ENCODE measurements at regions not wholly inside any gene's neighbourhood (a gene's known extent, or its start where the extent isn't known, plus 50 kb on each side); places are given as distances from the start of the nearest gene placed in this dataset.
"Not testable (repeated sequence)": the region's sequence is repeated elsewhere in the genome, so short reads cannot be mapped to it uniquely, and the experiment has no call there.

GRCh38 chr5:44568519-44568918 is 179.3 kb upstream of the FGF10 start:
- Mint-ChIP-seq H3K4me1 (ENCODE audit: low read depth) (no peaks in the 10 kb centered on the region), H3K9me3 (peaks cover 9% of the 10 kb centered on the region), H3K36me3 (ENCODE audit: low read depth) (no peaks in the 10 kb centered on the region), H3K27me3 (ENCODE audit: insufficient read depth) (no peaks in the 10 kb centered on the region), H3K27ac (no peak overlapping the region), H3K4me3 (no peak overlapping the region)
- intact Hi-C loops (cut with micrococcal nuclease), result no loop called here
- no peak for DNase-seq (ENCODE audit: low spot score)

GRCh38 chr5:44565902-44566301 is 176.7 kb upstream of the FGF10 start:
- Mint-ChIP-seq H3K4me1 (ENCODE audit: low read depth) (no peaks in the 10 kb centered on the region), H3K36me3 (ENCODE audit: low read depth) (no peaks in the 10 kb centered on the region), H3K27ac (no peak overlapping the region), H3K9me3 (peaks cover 3% of the 10 kb centered on the region), H3K27me3 (ENCODE audit: insufficient read depth) (no peaks in the 10 kb centered on the region), H3K4me3 (no peak overlapping the region)
- intact Hi-C loops (cut with micrococcal nuclease), result no loop called here
- DNase-seq (ENCODE audit: low spot score), result no peak

- Mint-ChIP-seq H3K27ac (no peak overlapping the region), H3K9me3 (peaks cover 3% of the 10 kb centered on the region)
Measured at GRCh38 chr5:44565360-44565759, 176.1 kb upstream of the FGF10 start.

GRCh38 chr5:44546286-44546685 is 157.1 kb upstream of the FGF10 start:
- Mint-ChIP-seq H3K27me3 (ENCODE audit: insufficient read depth) (no peaks in the 10 kb centered on the region), H3K4me1 (ENCODE audit: low read depth) (no peaks in the 10 kb centered on the region)
- intact Hi-C loops (cut with micrococcal nuclease), result no loop called here

More at GRCh38 chr5:44565360-44565759, 176.1 kb upstream of the FGF10 start:
- Mint-ChIP-seq H3K4me3 (no peak overlapping the region), H3K36me3 (ENCODE audit: low read depth) (no peaks in the 10 kb centered on the region), H3K4me1 (ENCODE audit: low read depth) (no peaks in the 10 kb centered on the region), H3K27me3 (ENCODE audit: insufficient read depth) (no peaks in the 10 kb centered on the region)
- intact Hi-C loops (cut with micrococcal nuclease), result no loop called here
- no peak for DNase-seq (ENCODE audit: low spot score)

DNA sequence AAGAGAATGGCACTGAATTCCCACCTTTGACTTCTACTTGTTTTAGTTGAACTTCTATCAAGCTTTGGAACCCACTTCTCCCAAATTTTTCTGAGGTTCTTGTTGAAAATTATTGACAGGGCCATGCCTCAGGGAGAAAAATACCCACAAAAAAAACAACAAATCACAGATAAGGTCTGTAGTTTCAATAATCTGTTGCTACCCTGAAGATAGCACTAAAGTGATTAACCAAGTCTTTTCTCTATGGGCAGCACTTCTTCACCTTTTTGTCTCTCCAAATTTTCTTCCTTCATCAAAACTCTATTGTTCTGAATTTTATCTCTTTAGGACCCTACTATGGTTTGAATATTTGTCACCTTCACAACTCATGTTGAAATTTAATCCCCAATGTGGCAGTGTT is 154.3 kb upstream of the FGF10 start:
- Mint-ChIP-seq H3K4me1 (ENCODE audit: low read depth) (no peaks in the 10 kb centered on the region), H3K27me3 (ENCODE audit: insufficient read depth) (no peaks in the 10 kb centered on the region), H3K27ac (no peak overlapping the region), H3K9me3 (no peaks in the 10 kb centered on the region), H3K36me3 (ENCODE audit: low read depth) (no peaks in the 10 kb centered on the region), H3K4me3 (no peak overlapping the region)
- intact Hi-C loops (cut with micrococcal nuclease), result no loop called here
- no peak for DNase-seq (ENCODE audit: low spot score)

More at GRCh38 chr5:44546286-44546685, 157.1 kb upstream of the FGF10 start:
- Mint-ChIP-seq H3K27ac (no peak overlapping the region), H3K36me3 (ENCODE audit: low read depth) (no peaks in the 10 kb centered on the region), H3K9me3 (no peaks in the 10 kb centered on the region), H3K4me3 (no peak overlapping the region)
- no peak for DNase-seq (ENCODE audit: low spot score)

DNA sequence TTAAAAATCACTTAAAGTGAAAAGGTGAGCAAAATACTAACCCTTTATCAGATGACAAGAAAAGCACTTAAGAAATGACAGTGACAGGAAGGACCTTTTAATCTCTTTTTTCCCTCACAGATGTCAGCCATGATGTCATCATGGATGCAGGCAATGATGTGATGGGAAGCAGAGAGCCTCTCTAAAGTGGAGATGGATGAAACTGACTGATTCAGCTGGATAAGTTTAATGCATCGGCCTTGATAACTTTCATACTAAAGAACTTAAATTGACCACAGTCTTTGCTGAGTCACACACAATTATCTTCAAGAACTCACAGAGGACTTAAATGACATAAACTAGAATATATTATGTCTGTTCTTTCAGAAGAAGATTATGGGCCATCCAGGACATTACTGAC is 153.2 kb upstream of the FGF10 start:
- H3K4me1 Mint-ChIP-seq (ENCODE audit: low read depth), result no peaks in the 10 kb centered on the region
- DNase-seq (ENCODE audit: low spot score), result no peak
- H3K4me3 Mint-ChIP-seq, result no peak overlapping the region
- H3K9me3 Mint-ChIP-seq, result no peaks in the 10 kb centered on the region
- H3K27ac Mint-ChIP-seq, result no peak overlapping the region
- H3K36me3 Mint-ChIP-seq (ENCODE audit: low read depth), result no peaks in the 10 kb centered on the region
- no peaks in the 10 kb centered on the region for H3K27me3 Mint-ChIP-seq (ENCODE audit: insufficient read depth)
- intact Hi-C loops (cut with micrococcal nuclease), result no loop called here

DNA sequence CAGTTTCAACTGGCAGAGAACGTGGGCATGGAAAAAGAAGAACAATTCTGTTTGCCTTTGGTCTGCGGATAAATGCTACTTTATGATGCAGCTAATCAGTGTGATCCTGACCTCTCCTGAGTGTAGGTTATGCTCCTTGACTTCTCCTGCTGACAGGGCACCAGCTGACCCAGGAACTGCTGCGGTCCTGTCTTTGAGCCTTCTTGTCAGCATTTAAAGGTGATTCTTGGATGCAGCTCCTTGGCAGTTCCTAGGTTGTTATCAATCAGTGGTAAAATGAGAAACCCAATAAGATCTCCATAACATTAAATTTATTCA is 150.3 kb upstream of the FGF10 start:
- H3K27ac Mint-ChIP-seq, result no peak overlapping the region
- intact Hi-C loops (cut with micrococcal nuclease), result no loop called here

DNA sequence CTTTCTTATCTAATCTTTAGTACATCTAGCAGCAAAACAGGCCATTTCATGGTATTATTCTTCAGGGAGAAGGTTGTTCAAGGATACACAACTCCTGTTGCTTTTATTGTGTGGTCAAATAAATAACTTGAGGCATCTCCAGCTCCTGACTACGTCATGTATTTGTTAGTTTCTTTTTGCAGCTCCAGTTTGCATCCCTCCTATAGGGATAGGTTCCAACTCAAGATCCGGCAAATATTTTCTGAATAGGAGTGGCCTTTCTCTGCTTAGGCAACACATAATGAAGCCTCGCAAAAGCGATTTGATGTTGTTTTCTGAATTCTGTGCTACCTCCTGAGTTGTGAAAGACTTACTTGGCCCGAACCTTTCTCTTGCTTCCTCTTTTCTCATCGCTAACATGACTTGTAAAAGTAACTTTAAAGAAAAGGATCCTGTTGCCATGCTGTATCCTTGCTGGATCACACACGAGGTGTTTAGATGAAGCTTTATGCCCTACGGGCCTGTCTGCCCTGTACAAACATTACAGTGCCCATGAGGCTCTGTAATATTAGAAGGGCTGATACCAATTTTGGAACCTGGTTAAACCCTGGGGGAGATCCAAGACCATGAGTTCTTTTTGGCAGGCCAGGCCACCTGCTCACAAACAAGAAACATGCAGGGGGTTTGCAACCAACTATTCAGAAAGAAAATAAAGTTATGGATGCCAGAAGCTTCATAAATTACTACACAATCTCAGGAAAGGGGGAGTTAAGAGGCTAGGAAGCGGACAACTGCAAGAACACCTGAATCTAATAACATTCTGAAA is 149.8 kb upstream of the FGF10 start:
- H3K9me3 Mint-ChIP-seq, result no peaks in the 10 kb centered on the region
- no peak overlapping the region for H3K27ac Mint-ChIP-seq
- H3K4me3 Mint-ChIP-seq, result no peak overlapping the region
- no peaks in the 10 kb centered on the region for H3K27me3 Mint-ChIP-seq (ENCODE audit: insufficient read depth)
- intact Hi-C loops (cut with micrococcal nuclease), result no loop called here
- no peaks in the 10 kb centered on the region for H3K4me1 Mint-ChIP-seq (ENCODE audit: low read depth)
- H3K36me3 Mint-ChIP-seq (ENCODE audit: low read depth), result no peaks in the 10 kb centered on the region
- DNase-seq (ENCODE audit: low spot score), result no peak

More for the DNA sequence above, 150.3 kb upstream of the FGF10 start:
- Mint-ChIP-seq H3K4me3 (no peak overlapping the region), H3K36me3 (ENCODE audit: low read depth) (no peaks in the 10 kb centered on the region), H3K4me1 (ENCODE audit: low read depth) (no peaks in the 10 kb centered on the region), H3K27me3 (ENCODE audit: insufficient read depth) (no peaks in the 10 kb centered on the region), H3K9me3 (no peaks in the 10 kb centered on the region)
- no peak for DNase-seq (ENCODE audit: low spot score)

GRCh38 chr5:44536650-44537260 is 147.5 kb upstream of the FGF10 start:
- no peak overlapping the region for H3K27ac Mint-ChIP-seq
- intact Hi-C loops (cut with micrococcal nuclease), result loop anchor here (2.0 kb wide), 1 partner anchor 238 kb away; no protein-coding TSS in a partner anchor
- H3K36me3 Mint-ChIP-seq (ENCODE audit: low read depth), result no peaks in the 10 kb centered on the region
- no peak for DNase-seq (ENCODE audit: low spot score)
- H3K4me1 Mint-ChIP-seq (ENCODE audit: low read depth), result no peaks in the 10 kb centered on the region
- no peaks in the 10 kb centered on the region for H3K27me3 Mint-ChIP-seq (ENCODE audit: insufficient read depth)
- peaks cover 4% of the 10 kb centered on the region for H3K9me3 Mint-ChIP-seq
- no peak overlapping the region for H3K4me3 Mint-ChIP-seq

- H3K27ac Mint-ChIP-seq, result no peak overlapping the region
- intact Hi-C loops (cut with micrococcal nuclease), result loop anchor here (2.0 kb wide), 1 partner anchor 239 kb away; no protein-coding TSS in a partner anchor
- H3K27me3 Mint-ChIP-seq (ENCODE audit: insufficient read depth), result no peaks in the 10 kb centered on the region
- H3K4me1 Mint-ChIP-seq (ENCODE audit: low read depth), result no peaks in the 10 kb centered on the region
- H3K36me3 Mint-ChIP-seq (ENCODE audit: low read depth), result no peaks in the 10 kb centered on the region
- peaks cover 4% of the 10 kb centered on the region for H3K9me3 Mint-ChIP-seq
- no peak for DNase-seq (ENCODE audit: low spot score)
- no peak overlapping the region for H3K4me3 Mint-ChIP-seq
Measured at GRCh38 chr5:44535621-44536020, 146.4 kb upstream of the FGF10 start.

DNA sequence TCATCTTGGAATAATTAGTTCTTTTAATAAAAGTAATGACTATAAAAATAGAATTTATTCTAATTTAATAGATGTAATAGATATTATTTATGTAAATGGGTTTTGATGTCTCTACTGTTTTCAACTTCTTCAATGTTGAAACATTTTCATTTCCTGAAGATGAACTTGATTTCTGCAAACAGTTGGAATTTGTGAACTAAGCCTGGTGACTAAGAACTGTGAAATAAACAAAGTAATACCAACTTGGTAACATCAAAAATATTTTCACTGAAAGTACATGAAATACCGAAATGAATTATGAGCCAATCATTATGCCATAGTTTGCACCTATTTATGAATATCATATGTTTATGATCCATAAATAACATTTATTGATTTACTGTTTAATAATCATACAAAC is 143.8 kb upstream of the FGF10 start:
- H3K27ac Mint-ChIP-seq, result no peak overlapping the region
- intact Hi-C loops (cut with micrococcal nuclease), result no loop called here
- H3K4me1 Mint-ChIP-seq (ENCODE audit: low read depth), result no peaks in the 10 kb centered on the region
- peaks cover 17% of the 10 kb centered on the region for H3K9me3 Mint-ChIP-seq
- no peaks in the 10 kb centered on the region for H3K36me3 Mint-ChIP-seq (ENCODE audit: low read depth)
- no peaks in the 10 kb centered on the region for H3K27me3 Mint-ChIP-seq (ENCODE audit: insufficient read depth)
- DNase-seq (ENCODE audit: low spot score), result no peak
- H3K4me3 Mint-ChIP-seq, result no peak overlapping the region

DNA sequence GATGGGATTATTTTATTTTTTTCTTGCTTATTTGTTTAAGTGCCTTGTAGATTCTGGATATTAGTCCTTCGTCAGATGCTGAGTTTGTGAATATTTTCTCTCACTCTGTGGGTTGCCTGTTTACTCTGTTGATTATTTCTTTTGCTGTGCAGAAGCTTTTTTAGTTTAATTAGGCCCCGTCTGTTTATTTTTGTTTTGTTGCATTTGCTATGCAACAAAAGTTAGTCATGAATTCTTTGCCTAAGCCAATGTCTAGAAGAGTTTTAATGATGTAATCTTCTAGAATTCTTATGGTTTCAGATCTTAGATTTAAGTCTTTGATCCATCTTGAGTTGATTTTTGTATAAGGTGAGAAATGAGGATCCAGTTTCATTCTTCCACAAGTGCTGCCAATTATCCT is 142.5 kb upstream of the FGF10 start:
- H3K27me3 Mint-ChIP-seq (ENCODE audit: insufficient read depth); H3K27ac Mint-ChIP-seq; intact Hi-C loops (cut with micrococcal nuclease); DNase-seq (ENCODE audit: low spot score); H3K36me3 Mint-ChIP-seq (ENCODE audit: low read depth); H3K4me3 Mint-ChIP-seq; H3K4me1 Mint-ChIP-seq (ENCODE audit: low read depth): not testable (repeated sequence)
- peaks cover 17% of the 10 kb centered on the region for H3K9me3 Mint-ChIP-seq

- H3K9me3 Mint-ChIP-seq, result peaks cover 17% of the 10 kb centered on the region
- DNase-seq (ENCODE audit: low spot score); H3K36me3 Mint-ChIP-seq (ENCODE audit: low read depth); H3K27ac Mint-ChIP-seq; intact Hi-C loops (cut with micrococcal nuclease); H3K4me1 Mint-ChIP-seq (ENCODE audit: low read depth); H3K27me3 Mint-ChIP-seq (ENCODE audit: insufficient read depth); H3K4me3 Mint-ChIP-seq: not testable (repeated sequence)
Measured at GRCh38 chr5:44530783-44531182, 141.6 kb upstream of the FGF10 start.

All from activated T-helper 1 cell treated with anti-CD3 and anti-CD28 coated beads, Interleukin-12 subunit alpha, Interleukin-12 subunit beta, Interleukin-2, Interleukin-4 antibody, amounts not matched to agents 30 ng/mL and 10 ng/mL and 1 ng/mL, durations not matched to agents 14 hours and 24 hours and 36 hours (primary cell).